ENCODE measurements at regions not wholly inside any gene's neighbourhood (a gene's known extent, or its start where the extent isn't known, plus 50 kb on each side); places are given as distances from the start of the nearest gene placed in this dataset.

DNA sequence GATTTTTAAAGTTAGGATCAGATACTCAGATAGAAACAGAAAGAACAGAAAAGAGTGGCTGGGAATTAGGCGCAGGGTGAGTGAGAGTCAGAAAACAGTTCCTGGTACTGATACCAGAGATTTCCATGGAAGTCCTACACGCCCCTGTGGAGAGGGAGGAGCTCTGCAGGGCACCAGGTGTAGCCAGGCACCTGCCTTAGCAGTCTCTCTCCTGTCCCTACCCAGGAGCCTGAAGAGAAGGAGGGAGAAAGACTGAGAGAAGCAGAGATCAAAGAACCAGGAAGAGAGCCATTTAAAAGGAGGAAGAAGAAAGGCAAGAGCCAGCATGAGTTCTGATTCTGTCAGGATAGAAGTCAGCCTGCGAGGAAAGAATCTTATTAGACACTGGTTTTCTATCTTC lies 65.0 kb downstream of the CBLN1 start:
- no peak for ATAC-seq (ENCODE audit: low FRiP score)
- no peak for TF ChIP-seq CTCF (IDR thresholded peaks at IDR 0.05)
- no peak for DNase-seq (ENCODE audit: low spot score)

DNA sequence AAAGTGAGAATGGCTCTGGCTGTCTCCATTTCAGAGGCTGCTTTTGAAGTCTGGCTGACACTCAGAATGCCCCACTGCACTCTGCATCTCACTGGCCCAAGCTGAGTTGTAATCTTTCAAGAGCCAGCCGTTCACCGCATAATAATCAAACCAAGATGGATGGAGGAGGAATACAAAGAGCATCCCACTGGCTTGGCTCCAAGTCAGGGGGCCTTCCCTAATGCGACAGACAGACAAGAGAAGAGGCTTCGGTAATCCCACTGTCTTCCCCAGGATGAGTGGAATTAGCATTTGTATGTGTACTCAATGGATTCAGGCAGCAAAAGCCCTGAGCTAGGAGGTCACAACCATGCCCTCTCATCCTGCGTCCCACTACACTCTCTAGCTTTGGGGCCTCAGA lies 68.0 kb downstream of the CBLN1 start:
- ATAC-seq (ENCODE audit: low FRiP score) (no peak), DNase-seq (ENCODE audit: low spot score) (no peak)
- TF ChIP-seq CTCF (IDR thresholded peaks at IDR 0.05) = no peak

DNA sequence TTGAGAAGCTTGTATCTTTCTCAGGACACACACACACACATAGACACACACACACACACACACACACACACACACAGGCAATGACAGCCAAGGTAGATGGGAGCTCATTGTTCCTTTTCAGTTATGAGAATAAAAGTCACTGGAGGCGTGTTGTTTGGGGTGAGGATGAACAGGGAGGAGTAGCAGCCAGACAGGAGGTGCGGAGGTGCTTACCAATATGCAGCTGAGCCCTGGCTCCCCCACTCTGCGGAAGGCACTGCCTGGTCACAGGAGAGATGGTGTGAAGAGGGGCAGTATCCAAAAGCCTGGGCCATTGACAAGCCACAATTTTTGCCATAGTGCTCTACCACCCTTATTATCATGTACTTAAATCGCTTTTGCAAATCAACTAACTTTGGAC lies 77.4 kb downstream of the CBLN1 start:
- no peak for ATAC-seq (ENCODE audit: low FRiP score)
- no peak for DNase-seq (ENCODE audit: low spot score)
- no peak for TF ChIP-seq CTCF (IDR thresholded peaks at IDR 0.05)

- no peak for ATAC-seq (ENCODE audit: low FRiP score)
Observed at GRCh38 chr16:49203361-49203760, 78.3 kb downstream of the CBLN1 start.

GRCh38 chr16:49201118-49201517 lies 80.5 kb downstream of the CBLN1 start:
- ATAC-seq (ENCODE audit: low FRiP score) (no peak), DNase-seq (ENCODE audit: low spot score) (no peak)
- no peak for TF ChIP-seq CTCF (IDR thresholded peaks at IDR 0.05)

More at GRCh38 chr16:49203361-49203760, 78.3 kb downstream of the CBLN1 start:
- no peak for TF ChIP-seq CTCF (IDR thresholded peaks at IDR 0.05)
- no peak for DNase-seq (ENCODE audit: low spot score)

GRCh38 chr16:49200223-49200820 lies 81.3 kb downstream of the CBLN1 start:
- no peak for TF ChIP-seq CTCF (IDR thresholded peaks at IDR 0.05)
- ATAC-seq (ENCODE audit: low FRiP score) = no peak
- DNase-seq (ENCODE audit: low spot score) = no peak

GRCh38 chr16:49195237-49195548 lies 86.4 kb downstream of the CBLN1 start:
- TF ChIP-seq CTCF (IDR thresholded peaks at IDR 0.05) = no peak
- ATAC-seq (ENCODE audit: low FRiP score) (no peak), DNase-seq (ENCODE audit: low spot score) (no peak)

Measured in omental fat pad (tissue), 3 donors.